HG03354 (cell line): ENCODE measurements at regions not wholly inside any gene's neighbourhood (a gene's known extent, or its start where the extent isn't known, plus 50 kb on each side); places are given as distances from the start of the nearest gene placed in this dataset.
A peak's percentile ranks its signal among the peaks of the same experiment; 100 is the strongest.
"Not testable (repeated sequence)": the region's sequence is repeated elsewhere in the genome, so short reads cannot be mapped to it uniquely, and the experiment has no call there.

ENCODE experiments used
- ATAC-seq: cut with Tn5 transposase; IDR thresholded peaks from one replicate; pipeline ENCODE4 v1.9.1; 2021; ENCODE audit warnings: mild to moderate bottlenecking; ENCODE audit not compliant: unreplicated experiment, poor library complexity, severe bottlenecking

DNA sequence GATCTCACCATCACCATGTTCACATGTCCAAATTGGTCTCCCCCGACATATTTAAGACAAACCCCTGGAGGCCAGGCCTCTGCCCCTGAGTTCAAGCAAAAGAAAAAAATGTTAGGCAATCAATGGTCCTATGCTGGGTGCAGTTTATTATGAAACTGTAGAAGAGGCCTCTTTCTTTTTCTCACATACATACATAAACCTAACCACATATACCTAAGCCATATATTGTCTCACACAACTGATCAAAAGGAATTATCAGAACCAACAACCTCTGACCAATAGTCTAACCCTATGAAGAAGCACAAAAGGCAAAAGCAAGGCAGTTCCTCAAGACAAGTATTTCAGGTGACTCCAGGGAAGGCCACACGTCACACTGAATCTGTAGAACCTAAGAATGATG, 49.9 kb downstream of the ILRUN start:
- ATAC-seq = no peak

- no peak for ATAC-seq
Measured at GRCh38 chr6:34645627-34646026, 50.9 kb downstream of the ILRUN start.

GRCh38 chr6:34644716-34645115, 51.9 kb downstream of the ILRUN start:
- no peak for ATAC-seq

- ATAC-seq = no peak
Measured at GRCh38 chr6:34642427-34642826, 54.1 kb downstream of the ILRUN start.

DNA sequence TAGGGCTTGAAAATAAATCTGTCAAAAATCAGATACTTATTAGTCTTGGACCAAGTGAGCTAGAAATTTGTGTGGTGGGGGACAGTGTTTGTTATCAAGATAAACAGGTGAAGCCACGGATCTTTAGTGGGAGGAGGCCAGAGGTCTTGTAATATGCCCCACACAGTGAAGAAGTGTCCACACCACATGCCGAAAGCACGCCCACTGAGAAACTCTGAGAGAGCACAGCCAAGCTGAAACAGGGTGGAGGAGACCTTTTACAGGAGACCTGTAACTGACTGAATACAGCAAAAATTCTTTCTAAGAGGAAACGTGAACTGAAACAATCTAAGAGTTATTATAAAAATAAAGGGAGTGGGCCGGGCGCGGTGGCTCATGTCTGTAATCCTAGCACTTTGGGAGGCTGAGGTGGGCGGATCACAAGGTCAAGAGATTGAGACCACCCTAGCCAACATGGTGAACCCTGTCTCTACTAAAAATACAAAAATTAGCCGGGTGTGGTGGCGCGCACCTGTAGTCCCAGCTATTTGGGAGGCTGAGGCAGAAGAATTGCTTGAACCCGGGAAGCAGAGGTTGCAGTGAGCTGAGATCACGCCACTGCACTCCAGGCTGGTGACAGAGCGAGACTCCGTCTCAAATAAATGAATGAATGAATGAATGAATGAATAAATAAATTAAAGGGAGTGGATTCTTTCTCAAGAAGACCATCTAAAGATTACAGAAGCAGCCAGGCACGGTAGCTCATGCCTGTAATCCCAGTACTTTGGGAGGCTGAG, 56.3 kb downstream of the ILRUN start:
- not testable (repeated sequence) for ATAC-seq

- peak; percentile 80 for ATAC-seq
Measured at GRCh38 chr6:34638834-34639736, 57.5 kb downstream of the ILRUN start.

DNA sequence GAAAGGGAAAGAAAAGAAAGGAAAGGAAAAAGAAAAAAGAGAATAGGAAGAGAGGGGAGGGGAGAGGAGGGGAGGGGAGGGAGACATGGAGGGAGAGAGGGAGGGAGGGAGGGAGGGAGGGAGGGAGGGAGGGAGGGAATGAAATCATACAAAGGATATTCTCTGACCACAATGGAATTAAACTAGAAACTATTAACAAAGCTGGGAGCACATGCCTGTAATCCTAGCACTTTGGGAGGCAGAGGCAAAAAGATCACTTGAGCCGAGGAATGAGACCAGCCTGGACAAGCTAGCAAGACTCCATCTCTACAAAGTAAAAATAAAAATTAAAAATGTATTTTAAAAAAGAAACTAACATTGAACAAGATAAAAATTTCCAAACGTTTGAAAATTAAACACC, 62.8 kb downstream of the ILRUN start:
- ATAC-seq = no peak

- no peak for ATAC-seq
Measured at GRCh38 chr6:34633256-34633655, 63.3 kb downstream of the ILRUN start.

DNA sequence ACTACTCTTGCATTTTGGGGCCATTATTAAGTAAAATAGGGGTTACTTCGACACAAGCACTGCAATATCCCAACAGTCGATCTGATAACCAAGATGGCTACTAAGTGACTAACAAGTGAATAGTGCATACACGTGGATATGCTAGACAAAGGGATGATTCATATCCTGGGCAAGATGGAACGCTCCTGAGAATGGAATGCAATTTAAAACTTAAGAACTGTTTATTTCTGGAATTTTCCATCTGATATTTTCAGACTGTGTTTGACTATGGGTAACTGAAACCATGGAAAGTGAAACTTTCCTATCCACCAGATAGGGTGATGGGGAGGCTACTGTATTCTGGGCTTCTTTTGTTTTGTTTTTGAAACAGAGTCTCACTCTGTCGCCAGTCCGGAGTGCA, 66.5 kb downstream of the ILRUN start:
- no peak for ATAC-seq

GRCh38 chr6:34627296-34627695, 69.3 kb downstream of the ILRUN start:
- ATAC-seq = no peak

GRCh38 chr6:34618430-34619182, 62.5 kb upstream of the SPDEF start:
- ATAC-seq = no peak

DNA sequence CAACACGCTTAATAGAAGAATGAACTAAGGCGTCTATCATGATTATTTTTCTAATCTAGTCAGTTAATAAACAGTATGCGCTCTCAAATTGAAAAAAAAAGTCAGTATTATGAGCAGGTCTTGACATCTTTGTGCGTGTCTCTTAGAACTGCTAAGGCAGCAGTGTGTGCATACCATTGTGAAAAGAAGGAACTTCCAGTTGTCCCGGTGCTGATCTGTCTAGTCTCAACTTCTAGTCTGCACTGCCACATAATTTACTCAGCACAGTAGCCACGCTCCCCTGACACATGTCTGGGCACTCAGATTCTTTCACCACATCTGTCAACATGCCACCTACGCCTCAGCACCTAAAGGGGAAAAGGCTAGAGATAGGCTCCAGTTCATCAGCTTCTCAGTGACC, 61.1 kb upstream of the SPDEF start:
- ATAC-seq = no peak

GRCh38 chr6:34616227-34616585, 60.1 kb upstream of the SPDEF start:
- no peak for ATAC-seq

DNA sequence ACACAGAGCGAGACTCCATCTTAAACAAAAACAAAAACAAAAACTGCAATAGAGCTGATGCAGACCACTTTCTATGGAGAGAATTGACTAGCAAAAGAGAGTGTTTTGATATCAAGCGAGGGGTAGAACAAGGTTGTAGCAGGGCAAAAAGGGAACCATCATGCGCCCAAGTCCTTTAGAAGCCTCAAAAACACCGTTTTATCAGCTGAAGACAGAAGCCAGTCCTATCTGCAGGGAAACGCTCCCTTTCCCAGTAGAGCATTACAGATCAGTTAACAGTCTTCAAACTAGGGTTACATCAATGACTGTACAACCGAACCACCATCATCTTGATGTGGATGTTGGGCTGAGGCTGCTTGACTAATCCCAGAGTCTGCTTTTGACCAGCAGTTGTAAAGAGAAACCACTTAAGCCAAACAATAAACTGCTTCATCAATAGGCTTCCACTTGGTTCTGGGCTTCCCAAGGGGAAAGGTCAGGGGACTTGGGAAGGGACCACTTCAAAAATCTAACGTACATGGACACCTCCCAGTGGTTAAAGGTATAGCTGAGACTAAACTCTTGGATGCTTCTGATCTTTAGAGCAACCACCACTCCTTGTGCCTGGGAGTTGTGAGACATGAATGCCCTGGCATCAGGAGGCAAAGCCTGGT, 59.6 kb upstream of the SPDEF start:
- no peak for ATAC-seq

DNA sequence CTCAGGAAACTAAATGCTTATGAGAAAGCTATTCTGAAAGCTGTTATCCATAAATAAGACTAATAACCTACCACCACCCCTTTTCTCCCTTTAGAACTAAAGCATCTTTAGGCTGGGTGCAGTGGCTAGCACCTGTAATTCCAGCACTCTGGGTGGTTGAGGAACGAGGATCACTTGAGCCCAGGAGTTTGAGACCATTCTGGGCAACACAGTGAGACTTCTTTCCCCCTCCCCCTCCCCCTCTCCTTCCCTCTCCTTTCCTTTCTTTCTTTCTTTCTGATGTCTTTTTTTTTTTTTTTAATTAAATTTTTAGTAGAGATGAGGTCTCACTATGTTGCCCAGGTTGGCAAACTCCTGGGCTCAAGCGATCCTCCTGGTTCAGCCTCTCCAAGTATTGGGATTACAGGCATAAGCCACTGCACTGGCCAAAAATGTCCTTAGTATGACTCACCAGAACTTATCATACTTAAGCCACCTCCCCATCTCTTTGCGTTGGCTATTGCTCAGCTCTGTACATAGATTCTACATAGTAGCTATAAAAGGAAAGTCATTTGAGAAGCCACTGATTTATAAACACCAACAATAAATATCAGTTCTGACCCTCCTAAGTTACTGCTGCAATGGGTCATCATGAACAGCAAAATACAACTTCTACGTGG, 54.8 kb upstream of the SPDEF start:
- no peak for ATAC-seq

DNA sequence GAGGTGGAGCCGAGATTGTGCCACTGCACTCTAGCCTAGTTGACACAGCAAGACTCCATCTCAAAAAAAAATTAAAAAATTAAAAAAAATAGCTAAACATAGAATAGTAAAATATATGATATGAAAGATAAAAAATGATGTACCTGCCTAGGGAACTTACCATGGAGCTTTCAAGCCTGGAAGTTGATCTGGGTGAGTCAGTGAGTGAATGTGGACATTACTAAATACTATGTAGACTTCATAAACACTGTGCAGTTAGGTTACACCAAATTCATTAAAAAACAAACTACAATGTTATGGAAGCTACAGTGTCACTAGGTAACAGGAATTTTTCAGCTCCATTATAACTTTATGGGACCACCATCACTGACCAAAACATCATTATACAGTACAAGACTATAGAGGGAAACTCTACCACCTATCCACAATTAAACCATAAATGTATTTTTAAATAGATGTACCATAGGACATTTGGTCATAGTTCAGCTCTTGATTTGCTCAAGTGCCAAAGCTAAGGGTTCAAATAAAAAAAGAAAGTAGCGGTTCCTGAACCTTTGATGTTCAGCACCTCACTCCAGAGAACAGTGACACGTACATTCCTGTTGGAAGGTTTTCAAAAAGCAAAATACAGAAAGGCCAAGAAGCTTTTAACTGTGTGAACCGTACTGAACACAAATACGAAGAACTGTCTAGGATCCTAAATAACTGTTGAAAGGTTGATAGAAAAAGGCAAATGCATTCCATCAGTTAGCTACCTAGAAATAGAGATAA, 52.4 kb upstream of the SPDEF start:
- no peak for ATAC-seq

DNA sequence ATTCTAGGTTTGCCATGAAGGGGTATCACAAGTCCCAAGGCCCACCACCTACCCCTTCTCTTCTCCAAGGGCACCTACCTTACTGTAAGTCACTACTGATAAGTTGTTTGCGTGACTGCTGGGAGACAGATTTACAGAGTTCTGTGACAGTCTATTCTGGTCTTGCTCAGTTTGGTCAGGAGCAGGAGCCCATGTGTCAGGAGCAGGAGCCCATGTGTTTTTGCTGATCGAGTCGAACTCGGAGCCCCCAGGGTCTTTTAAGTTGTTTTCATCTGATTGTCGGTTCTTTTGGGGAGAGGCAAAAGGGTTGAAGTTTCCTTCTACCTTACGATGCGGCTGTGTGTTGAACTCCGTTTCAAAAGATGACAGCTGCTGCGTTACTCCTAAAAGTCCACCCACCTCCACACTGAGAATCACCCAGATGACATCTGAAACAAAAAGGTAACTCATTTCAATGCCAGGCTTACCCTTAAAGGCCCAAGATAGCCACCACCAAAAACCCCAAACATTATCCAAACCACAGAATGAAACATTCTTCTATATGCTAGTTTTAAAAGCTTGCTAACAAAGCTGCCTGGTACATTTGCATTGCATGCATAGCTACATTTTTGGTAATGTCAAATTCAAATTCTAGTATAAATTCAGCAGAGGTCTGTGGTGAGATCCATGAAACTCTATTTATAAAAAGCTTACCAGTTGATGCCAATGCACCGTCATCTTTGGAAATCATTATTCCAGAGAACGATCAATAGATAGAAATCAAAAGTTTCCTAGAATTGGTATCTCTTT, 50.5 kb upstream of the SPDEF start:
- ATAC-seq = no peak
